HepG2 (cell line): ENCODE measurements at regions not wholly inside any gene's neighbourhood (a gene's known extent, or its start where the extent isn't known, plus 50 kb on each side); places are given as distances from the start of the nearest gene placed in this dataset.
A peak's percentile ranks its signal among the peaks of the same experiment; 100 is the strongest.
"Not testable (repeated sequence)": the region's sequence is repeated elsewhere in the genome, so short reads cannot be mapped to it uniquely, and the experiment has no call there.

Experiments
- ATAC-seq: fragments of 200-7000 bp; cut with Tn5 transposase; 3 replicates; pipeline ENCODE4 v1.9.1; 2020; ENCODE audit warnings: mild to moderate bottlenecking, moderate library complexity
- BruUV-seq: library from RNA; stranded (reverse); fragments of 400-500 nt; replicated peaks from 2 replicates; lab custom pipeline; 2021; lab: Mats Ljungman, UMichigan
- CTCF ChIA-PET: fragments of 300-600 bp; formaldehyde crosslinking; extraction: SDS; loops from one replicate; lab custom pipeline; 2021; ENCODE audit warnings: low total read pairs, inconsistent platforms, low intra/inter-chr PET ratio; lab: Yijun Ruan, JAX
- POLR2A ChIA-PET: fragments of 350-600 bp; sonication (Branson Sonifier 250); formaldehyde crosslinking; loops from one replicate; lab custom pipeline; 2020; ENCODE audit warnings: antibody characterized with exemption, inconsistent platforms; lab: Yijun Ruan, JAX
- DNase-seq: peaks from one replicate; pipeline ENCODE4 v3.0.0-alpha.2; 2015; ENCODE audit warnings: low spot score
- FAIRE-seq: peaks from 3 replicates; lab custom pipeline; 2011; peaks lifted over from hg19 to GRCh38; lab: Jason Lieb, UNC
- H2AFZ ChIP-seq: one replicate; pipeline ENCODE4 v1.6.1; 2011; ENCODE audit warnings: low read length, inconsistent platforms
- H3K27ac ChIP-seq: fragments of 300-600 bp; 3 replicates; pipeline ENCODE4 v1.8.0; 2011; ENCODE audit warnings: mixed run types, mild to moderate bottlenecking, mixed read lengths, low read length, inconsistent platforms; ENCODE audit not compliant: insufficient read depth; ENCODE audit errors: extremely low read length
- H3K27me3 ChIP-seq, 2 experiments: fragments of 200-600 bp in 1 of 2; 2 replicates in 1 of 2; 3 replicates in 1 of 2; pipeline versions ENCODE4 v1.6.0 to v1.8.0; 2011; ENCODE audit warnings: low read length in 2 of 2, mild to moderate bottlenecking in 2 of 2, moderate library complexity in 2 of 2, inconsistent platforms in 1 of 2; ENCODE audit not compliant: insufficient read depth in 2 of 2, control insufficient read depth in 1 of 2
- H3K36me3 ChIP-seq, 2 experiments: fragments of 200-600 bp in 1 of 2; replicated peaks in 1 of 2; 2 replicates in 1 of 2; 3 replicates in 1 of 2; pipeline versions ENCODE4 v1.5.1 to v1.8.0; 2011; ENCODE audit warnings: low read length in 2 of 2, inconsistent platforms in 1 of 2; ENCODE audit not compliant: insufficient read depth in 2 of 2, control insufficient read depth in 1 of 2
- H3K4me1 ChIP-seq: 2 replicates; pipeline ENCODE4 v1.5.1; 2012; ENCODE audit warnings: low read length, inconsistent platforms; ENCODE audit not compliant: insufficient read depth
- H3K4me2 ChIP-seq: 2 replicates; pipeline ENCODE4 v1.6.0; 2011; ENCODE audit warnings: low read depth, low read length, inconsistent platforms
- H3K4me3 ChIP-seq, 3 experiments: fragments of 200-600 bp in 1 of 3; sonication (generic), shearing (Covaris generic) in 1 of 3; replicated peaks in 1 of 3; 2 replicates each; pipeline ENCODE4 v1.5.1; 2011 to 2016; ENCODE audit warnings: low read length in 3 of 3, inconsistent platforms in 2 of 3, low read depth in 2 of 3, mild to moderate bottlenecking in 2 of 3, control low read depth in 1 of 3, mixed read lengths in 1 of 3; ENCODE audit not compliant: insufficient read depth in 1 of 3
- H3K79me2 ChIP-seq: one replicate; pipeline ENCODE4 v1.6.1; 2011; ENCODE audit warnings: low read length, inconsistent platforms; ENCODE audit not compliant: insufficient read depth
- H3K9ac ChIP-seq: 2 replicates; pipeline ENCODE4 v1.6.0; 2011; ENCODE audit warnings: mild to moderate bottlenecking, low read depth, low read length, inconsistent platforms; ENCODE audit not compliant: insufficient read depth
- H3K9me3 ChIP-seq: 2 replicates; pipeline ENCODE4 v1.5.1; 2012; ENCODE audit warnings: mild to moderate bottlenecking, low read length
- H4K20me1 ChIP-seq: 2 replicates; pipeline ENCODE4 v1.6.0; 2011; ENCODE audit warnings: inconsistent platforms, mild to moderate bottlenecking, low read length, moderate library complexity; ENCODE audit not compliant: insufficient read depth
- ESRRA ChIP-seq: sonication (generic); formaldehyde crosslinking; IDR thresholded peaks from 2 replicates; pipeline ENCODE4 v1.5.1; 2020; ENCODE audit warnings: mild to moderate bottlenecking, low read depth, missing genetic modification reagents
- HDAC1 ChIP-seq: sonication (generic); formaldehyde crosslinking; IDR thresholded peaks from 2 replicates; pipeline ENCODE4 v1.5.1; 2020; ENCODE audit warnings: mild to moderate bottlenecking, missing genetic modification reagents
- REPIN1 ChIP-seq: sonication (generic); formaldehyde crosslinking; IDR thresholded peaks from 2 replicates; pipeline ENCODE4 v1.8.0; 2022; ENCODE audit warnings: missing genetic modification reagents, low read depth, mild to moderate bottlenecking, borderline replicate concordance
- ZC3H13 ChIP-seq: sonication (generic); formaldehyde crosslinking; IDR thresholded peaks from 2 replicates; pipeline ENCODE4 v1.8.1; 2023; ENCODE audit warnings: mild to moderate bottlenecking, missing genetic modification reagents, moderate library complexity
- WGBS: methylation state at CpG from one replicate; pipeline ENCODE4 v1.1.6; 2017; ENCODE audit warnings: low lambda C conversion rate; 5-methylcytosine and 5-hydroxymethylcytosine counted together
- in situ Hi-C: cut with HindIII; loops from 2 replicates; pipeline ENCODE4 v1.10.0; 2017; ENCODE audit warnings: low pct_unique_long_range_greater_than_20kb; ENCODE audit not compliant: extremely low pct_ligation_motif_present
- intact Hi-C: fragments of 100-400 bp; cut with micrococcal nuclease; formaldehyde crosslinking; loops from one replicate; pipeline ENCODE4 v1.10.0; 2022; ENCODE audit not compliant: unreplicated experiment
- TF ChIP-seq, protein P1 (sequence below), 2 experiments: sonication (generic) in 1 of 2; formaldehyde crosslinking in 1 of 2; IDR thresholded peaks; 2 replicates each; pipeline versions ENCODE4 v1.4.0 to v1.6.1; 2018 to 2020; ENCODE audit warnings: missing genetic modification reagents in 2 of 2, borderline replicate concordance in 1 of 2, low read depth in 1 of 2, mild to moderate bottlenecking in 1 of 2, missing biosample characterization in 1 of 2
- TF ChIP-seq, protein P2 (sequence below): sonication (generic); formaldehyde crosslinking; IDR thresholded peaks from 2 replicates; pipeline ENCODE4 v1.5.0; 2020; ENCODE audit warnings: mild to moderate bottlenecking, missing genetic modification reagents, moderate library complexity

DNA sequence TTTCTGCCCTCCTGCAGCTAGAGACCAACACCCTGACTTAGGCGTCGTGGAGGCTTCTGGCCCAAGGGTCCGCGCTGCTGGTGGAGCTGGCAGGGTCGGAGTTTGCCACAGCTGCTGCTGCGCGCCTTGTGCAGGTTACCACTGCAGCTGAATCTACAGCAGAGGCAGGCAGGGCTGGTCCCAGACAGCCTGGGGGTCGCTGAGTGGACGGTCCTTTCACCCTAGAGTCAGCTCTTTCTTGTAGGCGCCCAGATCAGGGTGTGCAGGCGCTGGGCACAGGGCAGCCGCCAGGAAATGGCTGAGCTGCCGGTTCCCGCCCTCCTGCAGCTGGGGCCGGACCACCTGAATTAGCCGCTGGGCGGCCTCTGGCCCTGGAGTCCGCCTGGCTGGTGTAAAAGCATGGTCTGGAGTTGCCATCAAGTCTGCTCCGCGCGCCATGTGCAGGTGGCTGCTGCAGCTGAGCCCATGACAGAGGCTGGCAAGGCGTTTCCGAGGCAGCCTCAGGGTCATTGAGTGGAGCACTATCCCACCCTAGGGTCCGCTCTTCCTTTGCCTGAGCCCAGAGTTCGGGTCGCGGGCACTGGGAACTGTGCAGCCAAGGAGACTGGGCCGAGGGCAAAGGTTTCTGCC, 144.3 kb downstream of the CCDC74A start:
- H2AFZ ChIP-seq, BruUV-seq, ATAC-seq, H4K20me1 ChIP-seq, H3K27me3 ChIP-seq, H3K79me2 ChIP-seq, FAIRE-seq, DNase-seq, H3K36me3 ChIP-seq, H3K27ac ChIP-seq, H3K9ac ChIP-seq: not testable (repeated sequence)
- Histone ChIP-seq H3K4me1 (peaks cover 19% of the 10 kb centered on the region), H3K4me3 (peak overlapping the region in 1 of 3 experiments; percentile 72; a peak in 1 of 6 replicates), H3K9me3 (peaks cover 13% of the 10 kb centered on the region), H3K4me2 (peak overlapping the region; percentile 99; the same call in 1 of the 2 replicates)
- ChIA-PET POLR2A (interaction anchor here (0.9 to 3.4 kb wide), 3 partner anchors 10 to 518 kb away, joined by 4 to 35 read pairs (median 4); no protein-coding TSS in a partner anchor), CTCF (interaction anchor here (0.7 to 1.8 kb wide), 3 partner anchors 259 to 518 kb away, joined by 3 to 8 read pairs (median 6); no protein-coding TSS in a partner anchor)
- in situ Hi-C loops (loop anchor here (25.0 kb wide), 2 partner anchors 260 to 510 kb away; no protein-coding TSS in a partner anchor), intact Hi-C loops (loop anchor here (5.0 kb wide), 1 partner anchor 180 kb away; the partner anchor contains the start of gene MZT2A)
- 0 out of 2 replicates have a peak, but pooled peaks have one; percentile 18 for TF ChIP-seq ZC3H13
- TF ChIP-seq ESRRA (CRISPR knock-in tag) = 0 out of 2 replicates have a peak, but pooled peaks have one; percentile 5
- 83% methylated on average over 9 of the region's 28 CpGs for WGBS

- H3K79me2 ChIP-seq, H3K27ac ChIP-seq, BruUV-seq, H3K27me3 ChIP-seq, FAIRE-seq, H4K20me1 ChIP-seq, H3K36me3 ChIP-seq, H2AFZ ChIP-seq: not testable (repeated sequence)
- Histone ChIP-seq H3K9me3 (peaks cover 13% of the 10 kb centered on the region), H3K9ac (peak overlapping the region; percentile 27; the same call in 1 of the 2 replicates), H3K4me2 (peak overlapping the region; percentile 99), H3K4me3 (peak overlapping the region; percentile 53 to 72 (median 56); a peak in 5 of 6 replicates), H3K4me1 (peaks cover 19% of the 10 kb centered on the region)
- 10% methylated on average over 20 of the region's 38 CpGs for WGBS
- ChIA-PET POLR2A (interaction anchor here (0.9 to 3.4 kb wide), 3 partner anchors 10 to 519 kb away, joined by 4 to 35 read pairs (median 4); no protein-coding TSS in a partner anchor), CTCF (interaction anchor here (0.7 to 2.3 kb wide), 4 partner anchors 129 to 519 kb away, joined by 3 to 23 read pairs (median 7); no protein-coding TSS in a partner anchor)
- ATAC-seq (peak; percentile 96), DNase-seq (peak; percentile 60)
- in situ Hi-C loops = loop anchor here (25.0 kb wide), 2 partner anchors 260 to 510 kb away; no protein-coding TSS in a partner anchor
- intact Hi-C loops = loop anchor here (1.0 to 5.0 kb wide), 3 partner anchors 180 to 518 kb away; partner anchors contain the start of gene MZT2A
- peak; percentile 40; the same call in 1 of the 2 replicates for TF ChIP-seq HDAC1
- TF ChIP-seq, protein P1, sequence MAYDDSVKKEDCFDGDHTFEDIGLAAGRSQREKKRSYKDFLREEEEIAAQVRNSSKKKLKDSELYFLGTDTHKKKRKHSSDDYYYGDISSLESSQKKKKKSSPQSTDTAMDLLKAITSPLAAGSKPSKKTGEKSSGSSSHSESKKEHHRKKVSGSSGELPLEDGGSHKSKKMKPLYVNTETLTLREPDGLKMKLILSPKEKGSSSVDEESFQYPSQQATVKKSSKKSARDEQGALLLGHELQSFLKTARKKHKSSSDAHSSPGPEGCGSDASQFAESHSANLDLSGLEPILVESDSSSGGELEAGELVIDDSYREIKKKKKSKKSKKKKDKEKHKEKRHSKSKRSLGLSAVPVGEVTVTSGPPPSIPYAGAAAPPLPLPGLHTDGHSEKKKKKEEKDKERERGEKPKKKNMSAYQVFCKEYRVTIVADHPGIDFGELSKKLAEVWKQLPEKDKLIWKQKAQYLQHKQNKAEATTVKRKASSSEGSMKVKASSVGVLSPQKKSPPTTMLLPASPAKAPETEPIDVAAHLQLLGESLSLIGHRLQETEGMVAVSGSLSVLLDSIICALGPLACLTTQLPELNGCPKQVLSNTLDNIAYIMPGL (CRISPR knock-in tag; IDR thresholded peaks at IDR 0.05; ENCODE audit: borderline replicate concordance in 1 of 2, low read depth in 1 of 2) = peak; percentile 38 to 78; a peak in 3 of 4 replicates
- TF ChIP-seq, protein P2, sequence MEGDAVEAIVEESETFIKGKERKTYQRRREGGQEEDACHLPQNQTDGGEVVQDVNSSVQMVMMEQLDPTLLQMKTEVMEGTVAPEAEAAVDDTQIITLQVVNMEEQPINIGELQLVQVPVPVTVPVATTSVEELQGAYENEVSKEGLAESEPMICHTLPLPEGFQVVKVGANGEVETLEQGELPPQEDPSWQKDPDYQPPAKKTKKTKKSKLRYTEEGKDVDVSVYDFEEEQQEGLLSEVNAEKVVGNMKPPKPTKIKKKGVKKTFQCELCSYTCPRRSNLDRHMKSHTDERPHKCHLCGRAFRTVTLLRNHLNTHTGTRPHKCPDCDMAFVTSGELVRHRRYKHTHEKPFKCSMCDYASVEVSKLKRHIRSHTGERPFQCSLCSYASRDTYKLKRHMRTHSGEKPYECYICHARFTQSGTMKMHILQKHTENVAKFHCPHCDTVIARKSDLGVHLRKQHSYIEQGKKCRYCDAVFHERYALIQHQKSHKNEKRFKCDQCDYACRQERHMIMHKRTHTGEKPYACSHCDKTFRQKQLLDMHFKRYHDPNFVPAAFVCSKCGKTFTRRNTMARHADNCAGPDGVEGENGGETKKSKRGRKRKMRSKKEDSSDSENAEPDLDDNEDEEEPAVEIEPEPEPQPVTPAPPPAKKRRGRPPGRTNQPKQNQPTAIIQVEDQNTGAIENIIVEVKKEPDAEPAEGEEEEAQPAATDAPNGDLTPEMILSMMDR (CRISPR knock-in tag) = peak; percentile 97
- TF ChIP-seq REPIN1 (CRISPR knock-in tag) = peak; percentile 67; the same call in 1 of the 2 replicates
Observed at GRCh38 chr2:131672471-131673399, 145.0 kb downstream of the CCDC74A start.
